Right cardiac atrium (tissue), 5 donors: ENCODE measurements at regions not wholly inside any gene's neighbourhood (a gene's known extent, or its start where the extent isn't known, plus 50 kb on each side); places are given as distances from the start of the nearest gene placed in this dataset.
A peak's percentile ranks its signal among the peaks of the same experiment; 100 is the strongest.

Experiments
- ATAC-seq, 2 donors: fragments of 200-7000 bp; cut with Tn5 transposase; one replicate each; pipeline versions ENCODE4 v1.8.0 to v1.9.1; 2020; ENCODE audit warnings: moderate library complexity in 2 of 2, mild to moderate bottlenecking in 1 of 2
- DNase-seq, 3 donors: peaks; one replicate each; pipeline ENCODE4 v3.0.0-alpha.2; 2020
- H3K27ac ChIP-seq: one replicate; pipeline ENCODE4 v1.5.1; 2013; ENCODE audit warnings: mild to moderate bottlenecking, low read length, control low read depth, moderate library complexity
- H3K27me3 ChIP-seq: one replicate; pipeline ENCODE4 v1.6.1; 2013; ENCODE audit not compliant: control insufficient read depth, insufficient read depth
- H3K4me1 ChIP-seq: one replicate; pipeline ENCODE4 v1.6.1; 2013; ENCODE audit warnings: low read length; ENCODE audit not compliant: control insufficient read depth, insufficient read depth
- H3K4me3 ChIP-seq: one replicate; pipeline ENCODE4 v1.5.1; 2013; ENCODE audit warnings: low read length, control low read depth
- H3K9me3 ChIP-seq: one replicate; pipeline ENCODE4 v1.6.1; 2013; ENCODE audit warnings: low read length; ENCODE audit not compliant: control insufficient read depth
- WGBS: extraction: QIAGEN DNeasy Blood & Tissue Kit; methylation state at CpG from one replicate; pipeline ENCODE4 v1.1.7; 2013; 5-methylcytosine and 5-hydroxymethylcytosine counted together
- intact Hi-C, 4 donors: fragments of 100-400 bp; cut with DNase I; formaldehyde crosslinking; loops; one replicate each; pipeline versions ENCODE4 v1.11.0 to v1.14.0; 2022 to 2023
- donor health status: healthy with polysubstance abuse.
- donor health status: DM: no; HTN: yes; CAD: no.
- donor health status: DM: no; HTN: no; CAD: no.
- donor health status: DM: no; HTN: yes; CAD: no; lungs with severe emphysema.
- donor health status: DM: yes; HTN: yes; CAD: no.

GRCh38 chr7:91634485-91635177 lies 245.9 kb downstream of the MTERF1 start:
- no peak overlapping the region for H3K27ac ChIP-seq
- no peaks in the 10 kb centered on the region for H3K27me3 ChIP-seq
- DNase-seq (no peak), ATAC-seq (no peak)
- no peak overlapping the region for H3K4me3 ChIP-seq
- H3K9me3 ChIP-seq: no peaks in the 10 kb centered on the region
- 67% methylated on average over 3 of the region's 3 CpGs for WGBS
- no peaks in the 10 kb centered on the region for H3K4me1 ChIP-seq
- intact Hi-C loops: loop anchor here in 3 of 4 donors (10.0 kb wide), 3 partner anchors 150 to 550 kb away; no protein-coding TSS in a partner anchor

DNA sequence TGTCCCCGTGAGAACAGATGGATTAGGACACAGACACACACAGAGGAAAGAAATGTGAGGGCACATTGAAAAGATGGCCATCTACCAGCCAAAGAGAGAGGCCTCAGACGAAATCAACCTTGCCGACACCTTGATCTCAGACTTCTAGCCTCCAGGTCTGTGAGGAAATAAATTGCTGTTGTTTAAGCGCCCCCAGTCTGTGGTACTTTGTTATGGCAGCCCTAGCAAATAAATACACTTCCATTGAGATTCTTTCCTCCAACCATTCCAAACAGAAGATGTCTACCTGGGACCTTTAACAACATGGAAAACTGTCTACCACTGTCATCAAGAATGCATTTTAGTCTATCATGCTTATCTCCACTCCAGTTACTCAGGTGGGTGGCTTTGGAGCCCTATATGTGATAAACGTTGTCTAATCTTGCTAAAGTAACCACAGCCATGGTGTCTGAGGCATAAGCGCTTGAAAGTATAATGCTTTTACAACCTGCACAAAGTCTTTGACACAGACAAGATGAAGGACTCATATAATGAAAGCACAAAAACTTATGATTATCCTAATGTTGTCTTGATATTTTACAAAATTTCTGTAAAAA lies 244.3 kb downstream of the MTERF1 start:
- H3K27me3 ChIP-seq: no peaks in the 10 kb centered on the region
- H3K9me3 ChIP-seq: no peaks in the 10 kb centered on the region
- no peak for DNase-seq
- H3K27ac ChIP-seq: no peak overlapping the region
- H3K4me1 ChIP-seq: no peaks in the 10 kb centered on the region
- WGBS: 67% methylated on average over 6 of the region's 6 CpGs
- intact Hi-C loops: loop anchor here in 3 of 4 donors (10.0 kb wide), 3 partner anchors 149 to 551 kb away; no protein-coding TSS in a partner anchor
- ATAC-seq: peak; percentile 18 to 40
- no peak overlapping the region for H3K4me3 ChIP-seq

- Histone ChIP-seq H3K27ac (no peak overlapping the region), H3K27me3 (no peaks in the 10 kb centered on the region), H3K4me1 (no peaks in the 10 kb centered on the region), H3K4me3 (no peak overlapping the region), H3K9me3 (no peaks in the 10 kb centered on the region)
- WGBS: 83% methylated on average over 2 of the region's 2 CpGs
- ATAC-seq (no peak), DNase-seq (no peak)
- intact Hi-C loops: loop anchor here in 3 of 4 donors (10.0 kb wide), 3 partner anchors 148 to 552 kb away; no protein-coding TSS in a partner anchor
Observed at GRCh38 chr7:91636728-91637127, 243.8 kb downstream of the MTERF1 start.

DNA sequence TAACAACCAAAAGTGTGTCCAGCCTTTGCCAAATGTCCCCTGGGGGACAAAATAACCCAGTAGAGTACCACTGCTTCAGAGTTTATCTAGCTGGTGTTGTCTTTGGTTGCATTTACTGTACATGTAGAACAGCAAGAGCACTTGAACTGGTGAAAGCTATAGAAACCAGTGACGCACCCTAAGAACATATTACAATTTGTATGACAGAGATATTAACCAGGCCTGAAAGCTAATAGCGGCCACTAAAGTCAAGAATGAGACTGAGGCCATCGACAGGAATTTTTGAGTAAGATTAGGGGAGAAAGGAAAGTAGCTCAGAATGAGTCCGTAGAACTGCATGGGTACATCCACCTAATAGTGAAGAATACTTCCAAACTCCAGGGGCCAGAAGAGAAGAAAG lies 236.2 kb downstream of the MTERF1 start:
- Histone ChIP-seq H3K4me3 (no peak overlapping the region), H3K9me3 (no peaks in the 10 kb centered on the region), H3K27ac (no peak overlapping the region), H3K4me1 (no peaks in the 10 kb centered on the region), H3K27me3 (no peaks in the 10 kb centered on the region)
- DNase-seq (no peak), ATAC-seq (no peak)
- 72% methylated on average over 4 of the region's 4 CpGs for WGBS
- intact Hi-C loops: no loop called here

GRCh38 chr7:91645542-91645941 lies 235.0 kb downstream of the MTERF1 start:
- intact Hi-C loops: no loop called here
- no peak overlapping the region for H3K27ac ChIP-seq
- H3K9me3 ChIP-seq: no peaks in the 10 kb centered on the region
- no peaks in the 10 kb centered on the region for H3K4me1 ChIP-seq
- WGBS: 99% methylated on average over 1 of the region's 1 CpG
- no peak for DNase-seq
- no peaks in the 10 kb centered on the region for H3K27me3 ChIP-seq
- H3K4me3 ChIP-seq: no peak overlapping the region
- ATAC-seq: no peak

- DNase-seq: no peak
- ATAC-seq: no peak
- Histone ChIP-seq H3K9me3 (no peaks in the 10 kb centered on the region), H3K27me3 (no peaks in the 10 kb centered on the region), H3K4me1 (no peaks in the 10 kb centered on the region), H3K4me3 (no peak overlapping the region), H3K27ac (no peak overlapping the region)
- WGBS: 91% methylated on average over 1 of the region's 1 CpG
- intact Hi-C loops: no loop called here
Observed at GRCh38 chr7:91651986-91652385, 228.5 kb downstream of the MTERF1 start.

GRCh38 chr7:91653286-91653685 lies 227.2 kb downstream of the MTERF1 start:
- Histone ChIP-seq H3K4me1 (no peaks in the 10 kb centered on the region), H3K4me3 (no peak overlapping the region), H3K9me3 (no peaks in the 10 kb centered on the region), H3K27ac (no peak overlapping the region), H3K27me3 (no peaks in the 10 kb centered on the region)
- intact Hi-C loops: no loop called here
- no peak for ATAC-seq
- no peak for DNase-seq

DNA sequence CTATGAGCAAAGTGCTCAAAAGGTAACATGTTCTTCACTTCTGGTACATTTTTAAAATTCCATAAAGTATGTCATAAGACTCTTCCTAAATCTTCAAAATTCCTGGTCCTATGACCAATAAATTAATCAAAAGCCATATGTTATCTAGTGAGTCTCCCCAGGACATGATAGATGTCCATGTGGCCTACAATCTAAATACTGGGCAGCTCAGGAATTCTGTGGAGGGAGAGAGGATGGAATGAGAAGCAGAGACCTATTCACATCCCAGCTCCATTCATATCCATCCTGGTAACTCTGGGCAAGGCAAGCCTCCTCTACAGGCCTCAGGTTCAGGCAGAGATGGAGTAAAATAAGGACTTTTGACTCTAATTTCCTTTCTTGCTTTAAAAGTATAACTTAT lies 224.8 kb downstream of the MTERF1 start:
- ATAC-seq (no peak), DNase-seq (no peak)
- Histone ChIP-seq H3K4me1 (no peaks in the 10 kb centered on the region), H3K4me3 (no peak overlapping the region), H3K27me3 (no peaks in the 10 kb centered on the region), H3K27ac (no peak overlapping the region), H3K9me3 (no peaks in the 10 kb centered on the region)
- intact Hi-C loops: no loop called here

DNA sequence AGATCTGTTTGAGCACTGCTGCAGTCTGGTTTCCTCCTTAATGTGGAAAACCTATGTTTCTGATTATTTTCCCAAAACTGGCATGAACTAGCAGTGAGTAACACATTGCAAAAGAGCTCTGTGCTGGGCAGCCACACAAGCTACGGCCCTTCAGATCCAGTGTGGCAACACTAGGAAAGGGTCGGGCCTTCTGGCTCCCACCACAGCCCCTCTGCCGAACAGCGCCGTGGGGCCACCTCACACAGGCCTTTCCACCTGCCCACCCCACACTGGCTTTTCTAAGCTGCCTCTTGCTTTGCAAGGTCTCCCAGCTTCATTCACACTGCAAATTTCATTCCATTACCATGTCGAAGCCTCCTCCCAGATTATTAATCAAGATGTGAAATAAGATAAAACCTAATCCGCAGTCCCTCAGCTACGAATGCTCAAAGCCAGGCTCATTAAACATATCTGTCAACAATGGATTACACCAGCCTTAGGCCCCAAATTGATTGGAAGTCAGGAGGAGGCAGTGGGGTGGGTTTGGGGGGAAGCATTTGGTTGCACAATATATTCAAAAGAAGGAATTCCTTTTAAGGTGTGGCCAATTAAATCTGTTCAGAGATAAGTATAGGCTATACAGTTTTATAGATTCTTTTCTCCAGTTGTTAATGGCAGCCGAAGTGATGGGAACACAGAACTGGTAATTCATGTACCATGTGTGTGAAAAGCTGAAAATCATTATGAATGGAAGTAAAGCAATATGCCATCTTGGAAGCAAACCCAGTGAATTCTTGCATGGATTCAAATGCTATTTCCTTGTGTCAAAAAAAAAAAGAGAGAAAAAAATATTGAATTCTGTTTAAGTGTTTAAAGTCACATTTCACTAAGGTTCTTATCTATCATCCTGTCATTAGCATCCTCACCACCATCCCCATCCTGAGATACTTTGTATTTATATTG lies 223.7 kb downstream of the MTERF1 start:
- no peak for DNase-seq
- Histone ChIP-seq H3K27me3 (no peaks in the 10 kb centered on the region), H3K27ac (no peak overlapping the region), H3K4me3 (no peak overlapping the region), H3K4me1 (no peaks in the 10 kb centered on the region), H3K9me3 (no peaks in the 10 kb centered on the region)
- 85% methylated on average over 9 of the region's 9 CpGs for WGBS
- no peak for ATAC-seq
- intact Hi-C loops: no loop called here

GRCh38 chr7:91657483-91658071 lies 222.9 kb downstream of the MTERF1 start:
- Histone ChIP-seq H3K9me3 (no peaks in the 10 kb centered on the region), H3K4me1 (no peaks in the 10 kb centered on the region), H3K27ac (no peak overlapping the region), H3K27me3 (no peaks in the 10 kb centered on the region), H3K4me3 (no peak overlapping the region)
- DNase-seq (no peak), ATAC-seq (no peak)
- WGBS: 54% methylated on average over 3 of the region's 3 CpGs
- intact Hi-C loops: no loop called here

GRCh38 chr7:91659096-91659495 lies 221.4 kb downstream of the MTERF1 start:
- Histone ChIP-seq H3K4me3 (no peak overlapping the region), H3K27ac (no peak overlapping the region), H3K27me3 (no peaks in the 10 kb centered on the region), H3K9me3 (no peaks in the 10 kb centered on the region), H3K4me1 (no peaks in the 10 kb centered on the region)
- 75% methylated on average over 5 of the region's 5 CpGs for WGBS
- no peak for ATAC-seq
- intact Hi-C loops: no loop called here
- DNase-seq: no peak
